ENCODE measurements at regions not wholly inside any gene's neighbourhood (a gene's known extent, or its start where the extent isn't known, plus 50 kb on each side); places are given as distances from the start of the nearest gene placed in this dataset.

DNA sequence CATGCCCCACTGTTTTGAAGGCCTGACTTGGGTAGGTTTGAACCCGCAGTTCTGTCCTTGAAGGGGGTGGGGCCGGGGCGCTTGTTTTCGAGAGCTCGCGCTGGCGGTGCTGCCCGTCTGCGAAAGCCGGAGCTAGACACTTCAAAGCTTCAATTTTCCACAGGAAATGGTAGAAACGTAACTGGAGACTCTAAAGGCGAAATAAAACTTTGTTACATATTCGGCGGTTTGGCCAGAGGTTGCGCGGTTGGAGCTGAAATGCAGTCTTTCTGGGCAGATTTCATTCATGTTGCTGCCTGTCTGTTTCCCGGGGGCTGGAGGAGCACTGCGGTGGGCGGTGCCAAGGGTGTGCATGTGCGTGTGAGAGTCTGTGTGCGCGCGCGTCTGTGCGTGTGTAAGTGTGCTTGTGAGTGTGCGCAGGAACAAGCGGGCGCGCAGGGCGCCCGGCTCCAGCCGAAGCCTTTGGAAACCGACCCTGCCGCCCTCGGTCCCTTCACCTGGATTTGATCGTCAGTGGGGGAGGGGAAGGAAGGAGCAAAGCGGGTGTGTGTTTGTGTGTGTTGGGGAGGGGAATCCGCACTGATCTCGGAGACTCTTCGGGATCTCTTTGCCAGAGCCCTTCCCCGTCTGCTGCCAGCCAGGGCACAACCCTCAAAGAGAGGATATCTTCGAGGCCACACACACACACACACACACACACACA lies 227.7 kb upstream of the CRY1 start:
- no peak for DNase-seq (ENCODE audit: low spot score)

GRCh38 chr12:107322063-107322462 lies 228.7 kb upstream of the CRY1 start:
- no peak for DNase-seq (ENCODE audit: low spot score)
- ATAC-seq (ENCODE audit: low FRiP score), result no peak
- TF ChIP-seq, protein P1, sequence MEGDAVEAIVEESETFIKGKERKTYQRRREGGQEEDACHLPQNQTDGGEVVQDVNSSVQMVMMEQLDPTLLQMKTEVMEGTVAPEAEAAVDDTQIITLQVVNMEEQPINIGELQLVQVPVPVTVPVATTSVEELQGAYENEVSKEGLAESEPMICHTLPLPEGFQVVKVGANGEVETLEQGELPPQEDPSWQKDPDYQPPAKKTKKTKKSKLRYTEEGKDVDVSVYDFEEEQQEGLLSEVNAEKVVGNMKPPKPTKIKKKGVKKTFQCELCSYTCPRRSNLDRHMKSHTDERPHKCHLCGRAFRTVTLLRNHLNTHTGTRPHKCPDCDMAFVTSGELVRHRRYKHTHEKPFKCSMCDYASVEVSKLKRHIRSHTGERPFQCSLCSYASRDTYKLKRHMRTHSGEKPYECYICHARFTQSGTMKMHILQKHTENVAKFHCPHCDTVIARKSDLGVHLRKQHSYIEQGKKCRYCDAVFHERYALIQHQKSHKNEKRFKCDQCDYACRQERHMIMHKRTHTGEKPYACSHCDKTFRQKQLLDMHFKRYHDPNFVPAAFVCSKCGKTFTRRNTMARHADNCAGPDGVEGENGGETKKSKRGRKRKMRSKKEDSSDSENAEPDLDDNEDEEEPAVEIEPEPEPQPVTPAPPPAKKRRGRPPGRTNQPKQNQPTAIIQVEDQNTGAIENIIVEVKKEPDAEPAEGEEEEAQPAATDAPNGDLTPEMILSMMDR (IDR thresholded peaks at IDR 0.05), result no peak

More for the DNA sequence above, 227.7 kb upstream of the CRY1 start:
- ATAC-seq (ENCODE audit: low FRiP score), result no peak
- TF ChIP-seq, protein P1 (IDR thresholded peaks at IDR 0.05), result no peak

GRCh38 chr12:107325075-107325608 lies 231.8 kb upstream of the CRY1 start:
- DNase-seq (ENCODE audit: low spot score) (no peak), ATAC-seq (ENCODE audit: low FRiP score) (no peak)
- TF ChIP-seq, protein P1 (IDR thresholded peaks at IDR 0.05), result no peak

DNA sequence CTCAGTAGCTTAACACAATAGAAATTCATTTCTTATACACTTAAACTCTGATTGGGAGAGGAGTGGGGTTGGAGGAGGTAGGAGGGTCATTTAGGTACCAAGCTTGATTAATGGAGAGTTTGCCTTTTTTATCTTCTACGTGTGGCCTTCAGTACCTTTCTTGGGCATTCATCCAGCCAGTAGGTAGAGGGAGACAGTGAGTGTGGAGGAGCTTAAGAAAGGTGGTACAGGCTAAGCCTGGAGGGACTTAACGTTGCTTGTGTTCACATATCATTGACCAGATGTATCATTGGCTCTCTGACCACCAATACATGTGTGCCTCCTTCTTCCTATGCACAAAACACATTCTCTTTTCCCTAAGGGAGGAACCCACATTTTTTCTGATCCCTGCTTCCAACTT lies 232.9 kb upstream of the CRY1 start:
- TF ChIP-seq, protein P1 (IDR thresholded peaks at IDR 0.05), result no peak
- ATAC-seq (ENCODE audit: low FRiP score), result no peak

GRCh38 chr12:107327651-107328182 lies 234.4 kb upstream of the CRY1 start:
- TF ChIP-seq, protein P1 (IDR thresholded peaks at IDR 0.05), result no peak
- DNase-seq (ENCODE audit: low spot score), result no peak
- no peak for ATAC-seq (ENCODE audit: low FRiP score)

More for the DNA sequence above, 232.9 kb upstream of the CRY1 start:
- no peak for DNase-seq (ENCODE audit: low spot score)

- TF ChIP-seq, protein P1 (IDR thresholded peaks at IDR 0.05), result no peak
- DNase-seq (ENCODE audit: low spot score) (no peak), ATAC-seq (ENCODE audit: low FRiP score) (no peak)
Measured at GRCh38 chr12:107328442-107329133, 235.2 kb upstream of the CRY1 start.

Data from omental fat pad (tissue), 3 donors.